HG03378 (cell line): ENCODE measurements at regions not wholly inside any gene's neighbourhood (a gene's known extent, or its start where the extent isn't known, plus 50 kb on each side); places are given as distances from the start of the nearest gene placed in this dataset.
"Not testable (repeated sequence)": the region's sequence is repeated elsewhere in the genome, so short reads cannot be mapped to it uniquely, and the experiment has no call there.

Experiments
- ATAC-seq: cut with Tn5 transposase; IDR thresholded peaks from one replicate; pipeline ENCODE4 v1.9.1; 2021; ENCODE audit warnings: mild to moderate bottlenecking, moderate library complexity; ENCODE audit not compliant: unreplicated experiment

DNA sequence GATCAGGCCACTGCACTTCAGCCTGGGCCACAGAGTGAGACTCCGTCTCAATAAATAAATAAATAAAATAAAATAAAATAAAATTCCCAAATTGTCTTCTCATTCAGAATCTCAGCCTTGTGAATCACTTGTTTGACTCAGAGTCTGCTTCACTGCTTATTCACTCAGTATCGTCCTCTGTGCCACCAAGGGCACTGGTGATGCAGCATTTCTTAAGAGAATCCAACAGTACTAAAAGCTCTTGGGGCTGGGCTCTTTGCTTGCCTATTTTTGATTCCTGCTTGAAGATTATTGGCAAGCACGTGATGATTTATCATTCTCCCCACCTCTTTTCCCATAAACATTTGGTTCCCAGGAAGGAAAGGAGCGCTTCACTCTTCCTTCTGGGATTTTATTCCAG is 54.8 kb upstream of the HMGB1 start:
- ATAC-seq: no peak

DNA sequence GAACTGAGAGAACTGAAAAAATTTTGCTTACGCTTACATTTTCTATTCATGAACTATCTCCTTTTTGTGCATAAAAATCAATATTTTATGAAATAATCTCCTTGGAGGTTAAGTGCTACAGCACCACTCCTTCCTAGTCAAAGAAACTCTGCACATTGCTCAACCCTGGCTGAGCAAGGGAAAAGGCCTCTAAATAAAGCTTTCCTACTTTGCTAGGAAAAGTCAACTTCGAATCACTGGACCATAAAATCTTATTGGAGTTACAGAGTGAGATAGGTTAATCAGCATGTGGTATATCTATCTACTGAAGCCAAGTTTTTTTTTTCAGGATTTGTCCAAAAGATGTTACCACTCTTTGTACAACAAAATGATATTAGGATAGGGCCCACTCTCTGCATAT is 57.5 kb upstream of the HMGB1 start:
- no peak for ATAC-seq

GRCh38 chr13:30523817-30524216 is 58.1 kb upstream of the HMGB1 start:
- not testable (repeated sequence) for ATAC-seq

- not testable (repeated sequence) for ATAC-seq
These were observed 59.5 kb upstream of the HMGB1 start for GRCh38 chr13:30525212-30525611.

DNA sequence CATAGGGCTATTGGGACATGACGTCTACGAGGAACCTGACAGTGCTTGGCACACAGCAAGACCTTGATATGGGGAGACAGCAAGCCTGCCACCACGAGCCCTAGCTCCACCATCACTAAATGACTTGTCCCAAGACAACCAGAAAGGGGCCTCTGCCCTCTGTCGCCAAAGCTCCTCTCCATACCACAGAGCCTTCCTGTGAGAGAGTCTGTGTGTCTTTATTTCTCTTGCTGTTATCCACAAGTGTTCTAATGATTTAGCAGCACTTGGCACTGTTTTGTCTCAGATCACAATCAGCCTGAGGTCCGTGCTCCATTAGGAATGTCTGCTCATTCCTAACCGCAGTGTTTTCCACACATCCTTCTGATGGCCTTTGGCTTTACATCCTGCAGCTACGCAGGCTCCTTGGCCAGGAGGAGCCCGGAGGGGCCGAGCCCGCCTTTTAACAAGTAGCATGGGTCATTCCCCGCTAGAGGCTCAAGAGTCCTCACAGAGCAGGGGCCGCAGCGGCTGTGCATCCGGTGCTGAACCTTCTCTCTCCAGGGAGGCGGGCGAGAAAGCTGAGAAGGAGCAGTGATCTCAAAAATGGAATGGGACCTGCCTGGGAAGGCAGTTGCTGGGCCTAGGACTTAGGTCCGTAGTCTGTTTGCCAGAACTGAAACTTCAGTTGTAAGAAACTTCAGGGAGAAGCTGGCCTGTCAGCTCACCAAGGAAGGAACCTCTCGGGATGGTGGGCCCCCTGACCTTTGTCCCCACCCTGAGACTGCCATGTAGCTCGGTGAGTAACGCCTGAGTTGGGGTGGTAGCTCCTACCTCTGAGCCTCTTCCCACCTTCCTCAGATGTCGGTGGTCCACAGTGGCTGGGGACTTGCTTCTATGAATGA is 61.1 kb upstream of the HMGB1 start:
- no peak for ATAC-seq

DNA sequence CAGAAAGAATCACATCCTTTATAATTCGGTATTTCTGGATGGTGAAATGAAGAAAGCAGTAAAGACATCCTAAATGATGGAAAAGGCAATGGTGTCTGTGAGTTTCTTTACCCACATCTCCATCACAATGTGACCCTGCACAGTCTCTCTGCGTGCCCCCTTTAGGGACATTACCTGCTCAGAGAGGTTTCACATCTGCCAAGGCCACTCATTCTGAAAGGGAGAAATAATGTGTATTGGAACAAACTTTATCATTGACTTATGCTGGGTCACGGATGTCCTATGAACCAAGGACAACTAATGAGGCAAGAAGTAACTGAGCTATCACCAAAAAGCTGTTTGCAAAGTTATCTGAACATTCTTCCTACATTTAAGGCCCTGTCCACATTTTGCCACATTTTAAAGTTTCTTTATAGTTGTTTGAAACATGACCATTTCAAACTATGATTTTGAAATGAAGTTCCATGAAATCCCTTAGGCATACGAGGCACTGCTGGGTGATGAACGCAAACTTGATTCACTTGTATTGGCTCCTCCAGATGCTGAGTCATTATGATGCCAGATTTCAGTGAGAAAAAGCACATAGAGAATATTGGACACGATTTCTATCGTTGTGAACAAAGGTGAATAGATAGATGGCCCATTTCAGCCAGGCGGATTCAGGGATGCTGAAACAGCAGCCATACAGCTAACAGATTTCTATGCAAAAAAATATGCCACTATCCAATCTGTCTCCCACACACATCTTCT is 63.5 kb upstream of the HMGB1 start:
- peak; percentile 75 for ATAC-seq

GRCh38 chr13:30535046-30535445 is 69.3 kb upstream of the HMGB1 start:
- no peak for ATAC-seq

DNA sequence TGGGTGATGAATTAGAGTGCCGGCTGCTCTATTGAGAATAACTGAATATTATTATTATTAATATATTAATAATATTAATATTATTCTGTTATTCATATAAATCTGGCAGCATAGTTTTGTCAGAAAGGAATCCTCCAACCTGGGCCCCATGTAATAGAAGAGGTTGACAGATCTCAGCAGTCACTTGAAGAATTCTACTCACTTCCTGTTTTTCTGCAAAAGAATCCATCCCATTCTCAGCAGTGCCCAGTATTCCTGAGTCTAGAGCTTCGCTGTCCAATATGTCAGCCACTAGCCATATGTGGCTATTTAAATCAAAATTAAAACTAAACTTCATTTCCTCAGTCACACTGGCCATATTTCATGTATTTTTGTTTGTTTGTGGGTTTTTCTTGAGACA is 72.4 kb upstream of the USPL1 start:
- no peak for ATAC-seq

DNA sequence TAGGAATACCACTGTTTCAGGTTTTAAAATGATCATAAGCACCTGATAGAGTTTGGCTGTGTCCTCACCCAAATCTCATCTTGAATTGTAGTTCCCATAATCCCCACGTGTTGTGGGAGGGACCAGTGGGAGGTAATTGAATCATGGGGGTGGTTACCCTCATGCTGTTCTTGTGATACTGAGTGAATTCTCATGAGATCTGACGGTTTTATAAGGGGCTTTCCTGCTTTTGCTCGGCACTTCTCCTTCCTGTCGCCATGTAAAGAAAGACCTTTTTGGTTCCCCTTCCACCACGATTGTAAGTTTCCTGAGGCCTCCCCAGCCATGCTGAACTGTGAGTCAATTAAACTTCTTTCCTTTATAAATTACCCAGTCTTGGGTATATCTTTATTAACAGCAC is 69.7 kb upstream of the USPL1 start:
- ATAC-seq: not testable (repeated sequence)

- peak; percentile 60 for ATAC-seq
These were observed 66.5 kb upstream of the USPL1 start for GRCh38 chr13:30551189-30551588.

DNA sequence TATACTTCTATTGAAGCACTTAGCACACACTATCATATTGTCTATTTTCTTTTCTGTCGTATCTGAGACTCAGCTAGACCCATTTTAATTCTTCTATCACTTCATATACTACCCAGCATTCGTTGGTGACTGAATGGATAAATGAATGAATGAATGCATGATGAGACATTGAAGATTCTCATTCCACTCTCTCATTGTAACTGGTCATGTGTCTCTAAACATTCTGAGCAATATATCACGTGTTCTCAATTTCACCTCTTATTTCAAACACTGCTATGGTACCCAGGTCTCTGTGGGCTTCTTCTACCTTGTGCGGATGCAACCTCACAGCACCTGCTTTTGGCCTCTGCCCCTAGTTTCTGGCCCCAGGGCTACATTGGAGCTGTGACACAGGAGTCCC is 65.2 kb upstream of the USPL1 start:
- ATAC-seq: no peak

DNA sequence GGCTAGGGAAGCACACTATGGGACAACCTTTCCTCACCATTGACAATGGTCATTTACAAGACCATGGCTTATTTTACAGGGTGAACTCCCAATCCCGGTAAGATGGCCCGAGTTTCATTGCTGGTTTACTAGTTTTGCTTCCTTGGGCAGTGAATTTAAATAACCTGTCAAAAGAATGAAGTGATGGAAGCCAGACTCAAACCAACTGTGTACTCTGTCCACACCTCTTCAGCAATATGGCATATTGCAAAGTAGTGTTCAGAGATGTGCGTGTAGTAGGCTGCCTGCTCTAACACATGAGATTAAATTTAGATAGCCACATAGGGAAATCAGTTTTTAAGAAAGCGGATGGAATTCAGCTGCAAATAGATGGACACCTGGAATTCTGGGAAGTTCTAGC is 58.4 kb upstream of the USPL1 start:
- no peak for ATAC-seq

DNA sequence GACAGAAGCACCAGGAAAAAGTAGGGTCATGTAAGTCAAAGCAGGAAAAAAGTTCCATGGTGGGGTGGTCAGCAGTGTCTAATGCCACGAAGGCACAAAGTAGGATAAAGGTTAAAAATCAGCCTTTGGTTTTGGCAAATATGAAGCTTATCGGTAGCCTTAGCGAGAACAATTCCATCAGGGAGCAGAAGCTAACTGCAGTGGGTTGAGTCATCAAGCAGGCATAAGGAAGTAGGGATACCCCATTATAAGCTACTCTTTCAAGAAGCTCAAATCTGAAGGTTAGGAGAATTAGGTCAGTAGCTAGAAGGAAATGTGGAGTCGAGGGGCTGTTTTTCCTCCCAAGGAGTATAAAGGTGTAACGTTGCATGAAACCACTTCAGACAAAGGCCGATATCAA is 57.5 kb upstream of the USPL1 start:
- no peak for ATAC-seq

GRCh38 chr13:30561511-30561910 is 56.2 kb upstream of the USPL1 start:
- no peak for ATAC-seq

DNA sequence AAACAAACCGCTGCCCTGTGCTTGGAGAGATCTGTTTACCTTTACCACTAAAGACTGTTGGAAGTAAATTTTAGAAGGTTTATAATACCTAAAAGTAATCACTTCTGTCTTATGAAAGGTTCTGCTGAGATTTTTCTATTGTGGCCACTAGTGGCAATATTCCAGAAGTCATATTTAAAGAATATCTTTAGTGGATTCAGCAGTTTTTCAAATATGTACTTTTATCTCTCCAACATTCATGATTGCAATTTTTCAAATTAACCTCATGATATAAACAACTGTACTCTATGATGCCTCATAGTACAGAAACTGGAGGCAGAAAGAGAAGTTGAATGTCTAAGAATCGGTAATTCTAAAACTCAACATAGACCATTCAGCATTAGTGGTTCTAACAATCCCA is 53.2 kb upstream of the USPL1 start:
- no peak for ATAC-seq

- ATAC-seq: no peak
These were observed 52.1 kb upstream of the USPL1 start for GRCh38 chr13:30565658-30566057.

DNA sequence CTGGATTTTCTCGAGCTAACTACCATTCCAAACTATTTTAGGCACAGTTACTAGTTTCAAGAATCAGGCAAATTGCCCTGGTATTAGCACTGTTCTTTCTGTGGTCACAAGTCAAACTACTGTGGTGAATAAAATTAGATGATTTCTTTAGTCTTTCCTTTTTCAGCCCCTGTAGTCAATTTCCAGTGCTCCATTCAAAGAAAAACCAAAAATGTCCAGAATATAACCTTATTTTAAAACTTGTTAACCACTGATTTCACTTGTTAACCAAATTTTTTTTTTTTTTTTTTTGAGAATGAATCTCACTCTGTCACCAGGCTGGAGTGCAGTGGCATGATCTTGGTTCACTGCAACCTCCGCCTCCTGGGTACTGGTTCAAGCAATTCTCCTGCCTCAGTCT is 50.6 kb upstream of the USPL1 start:
- peak; percentile 53 for ATAC-seq
